IPS DF 6.9 (cell line): ENCODE measurements at regions not wholly inside any gene's neighbourhood (a gene's known extent, or its start where the extent isn't known, plus 50 kb on each side); places are given as distances from the start of the nearest gene placed in this dataset.

Source experiments
- DNase-seq: peaks from one replicate; pipeline ENCODE4 v3.0.0-alpha.2; 2013; ENCODE audit warnings: low read depth, low spot score
- H3K27ac ChIP-seq: one replicate; pipeline ENCODE4 v1.5.1; 2013; ENCODE audit warnings: low read length, control low read depth
- H3K27me3 ChIP-seq: 2 replicates; pipeline ENCODE4 v1.6.1; 2013; ENCODE audit warnings: mild to moderate bottlenecking, low read length; ENCODE audit not compliant: control insufficient read depth, insufficient read depth
- H3K36me3 ChIP-seq: 2 replicates; pipeline ENCODE4 v1.6.1; 2013; ENCODE audit warnings: low read length; ENCODE audit not compliant: control insufficient read depth, insufficient read depth
- H3K4me1 ChIP-seq: 2 replicates; pipeline ENCODE4 v1.6.1; 2013; ENCODE audit warnings: low read length; ENCODE audit not compliant: control insufficient read depth, insufficient read depth
- H3K4me3 ChIP-seq: 2 replicates; pipeline ENCODE4 v1.5.1; 2013; ENCODE audit warnings: mild to moderate bottlenecking, low read length
- H3K9me3 ChIP-seq: 2 replicates; pipeline ENCODE4 v1.6.1; 2013; ENCODE audit warnings: low read length, inconsistent platforms; ENCODE audit not compliant: control insufficient read depth, insufficient read depth
- WGBS: extraction: QIAGEN DNeasy Blood & Tissue Kit; methylation state at CpG from one replicate; pipeline ENCODE4 v1.1.7; 2013; ENCODE audit warnings: mixed read lengths, missing lambda C conversion rate; ENCODE audit not compliant: insufficient read length, insufficient coverage; 5-methylcytosine and 5-hydroxymethylcytosine counted together

DNA sequence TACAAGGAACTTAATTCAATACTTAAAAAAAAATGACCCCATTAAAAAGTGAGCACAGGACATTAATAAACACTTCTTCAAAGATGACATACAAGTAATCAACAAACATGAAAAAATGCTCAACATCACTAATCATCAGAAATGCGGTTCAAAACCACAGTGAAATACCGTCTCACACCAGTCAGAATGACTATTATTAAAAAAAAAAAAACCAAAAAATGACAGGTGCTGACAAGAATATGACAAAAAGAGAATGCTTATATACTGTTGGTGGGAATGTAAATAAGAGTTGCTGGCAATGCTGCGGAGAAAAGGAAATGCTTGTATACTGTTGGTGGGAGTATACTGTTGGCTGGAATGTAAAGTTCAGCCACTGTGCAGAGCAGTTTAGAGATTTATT, 358.3 kb upstream of the CBLB start:
- no peak overlapping the region for H3K27ac ChIP-seq
- H3K27me3 ChIP-seq, result no peaks in the 10 kb centered on the region
- no CpG with 5 or more reads among the region's 3 CpGs for WGBS
- no peak overlapping the region for H3K4me3 ChIP-seq
- DNase-seq, result no peak
- no peaks in the 10 kb centered on the region for H3K4me1 ChIP-seq
- H3K36me3 ChIP-seq, result no peaks in the 10 kb centered on the region
- H3K9me3 ChIP-seq, result no peaks in the 10 kb centered on the region

GRCh38 chr3:106228271-106228670, 359.5 kb upstream of the CBLB start:
- WGBS, result no CpG with 5 or more reads among the region's 2 CpGs
- no peak for DNase-seq
- H3K27me3 ChIP-seq, result no peaks in the 10 kb centered on the region
- H3K4me1 ChIP-seq, result no peaks in the 10 kb centered on the region
- no peaks in the 10 kb centered on the region for H3K36me3 ChIP-seq
- no peak overlapping the region for H3K27ac ChIP-seq
- no peaks in the 10 kb centered on the region for H3K9me3 ChIP-seq
- no peak overlapping the region for H3K4me3 ChIP-seq

DNA sequence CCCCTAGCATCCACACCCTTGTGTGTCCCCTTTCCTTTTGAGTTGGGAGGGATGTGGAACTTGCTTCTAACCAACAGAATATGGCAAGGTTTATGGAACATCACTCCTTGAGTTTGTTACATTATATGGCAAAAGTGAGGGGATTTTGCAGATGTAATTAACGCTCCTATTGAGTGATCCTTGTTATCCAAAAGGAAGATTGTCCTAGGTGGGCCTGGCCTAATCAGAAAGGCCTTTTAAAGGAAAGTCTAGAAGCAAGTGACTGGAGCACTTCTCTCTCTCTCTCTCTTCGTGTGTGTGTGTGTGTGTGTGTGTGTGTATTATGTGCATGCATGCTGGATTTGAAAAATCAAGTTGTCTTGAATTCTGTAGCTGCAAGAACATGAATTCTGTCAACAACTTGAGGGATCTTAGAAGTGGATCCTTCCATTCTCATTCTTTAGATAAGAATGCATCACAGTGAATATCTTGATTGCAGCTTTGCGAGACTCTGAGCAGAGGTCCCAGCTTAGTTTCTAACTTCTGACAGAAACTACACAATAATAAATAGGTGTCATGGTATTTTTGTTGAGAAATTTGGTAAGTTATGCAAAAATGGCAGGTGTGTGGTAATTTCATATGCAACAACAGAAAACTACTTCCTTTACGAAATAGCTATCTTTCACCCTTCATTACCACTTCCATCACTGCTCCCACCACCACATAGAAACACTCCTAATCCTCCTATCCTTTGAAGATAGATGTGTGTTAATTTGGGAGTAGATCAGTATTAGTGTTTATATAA, 360.9 kb upstream of the CBLB start:
- Histone ChIP-seq H3K27me3 (no peaks in the 10 kb centered on the region), H3K4me1 (no peaks in the 10 kb centered on the region), H3K27ac (no peak overlapping the region), H3K9me3 (no peaks in the 10 kb centered on the region), H3K36me3 (no peaks in the 10 kb centered on the region), H3K4me3 (no peak overlapping the region)
- no peak for DNase-seq
- no CpG with 5 or more reads among the region's 4 CpGs for WGBS

- Histone ChIP-seq H3K27ac (no peak overlapping the region), H3K36me3 (no peaks in the 10 kb centered on the region), H3K4me3 (no peak overlapping the region), H3K9me3 (no peaks in the 10 kb centered on the region), H3K4me1 (no peaks in the 10 kb centered on the region), H3K27me3 (no peaks in the 10 kb centered on the region)
- no peak for DNase-seq
- no CpG with 5 or more reads among the region's 1 CpG for WGBS
Observed at GRCh38 chr3:106231086-106231485, 362.3 kb upstream of the CBLB start.

GRCh38 chr3:106232956-106233355, 364.1 kb upstream of the CBLB start:
- Histone ChIP-seq H3K4me1 (no peaks in the 10 kb centered on the region), H3K36me3 (no peaks in the 10 kb centered on the region), H3K4me3 (no peak overlapping the region), H3K27me3 (no peaks in the 10 kb centered on the region), H3K9me3 (no peaks in the 10 kb centered on the region), H3K27ac (no peak overlapping the region)
- DNase-seq, result no peak

DNA sequence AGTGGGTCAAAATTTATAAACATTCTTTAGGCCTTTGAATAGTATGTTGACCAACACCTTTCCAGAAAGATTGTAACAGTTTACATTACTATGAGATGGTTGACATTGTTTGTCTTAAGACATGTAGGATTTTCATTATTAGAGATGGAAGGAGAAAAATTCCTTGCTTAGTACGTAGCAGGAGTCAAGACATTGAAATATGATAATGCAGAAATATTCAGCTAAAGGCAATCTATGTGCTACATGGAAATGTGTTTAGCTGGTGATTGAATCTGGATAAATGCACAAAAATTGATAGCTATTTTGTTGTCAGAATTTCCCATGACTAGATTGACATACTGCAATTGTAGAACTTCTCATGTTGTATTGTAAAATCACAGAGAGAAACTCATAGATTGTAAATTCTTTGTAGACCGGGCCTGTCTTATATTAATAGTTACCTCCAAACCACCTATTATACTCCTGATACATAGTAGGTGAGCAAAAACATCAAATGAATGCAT, 370.4 kb upstream of the CBLB start:
- WGBS, result no CpG with 5 or more reads among the region's 2 CpGs
- DNase-seq, result no peak
- H3K4me1 ChIP-seq, result no peaks in the 10 kb centered on the region

GRCh38 chr3:106241593-106241992, 372.8 kb upstream of the CBLB start:
- Histone ChIP-seq H3K4me1 (no peaks in the 10 kb centered on the region), H3K9me3 (no peaks in the 10 kb centered on the region), H3K4me3 (no peak overlapping the region), H3K36me3 (no peaks in the 10 kb centered on the region), H3K27me3 (no peaks in the 10 kb centered on the region), H3K27ac (no peak overlapping the region)
- WGBS, result 100% methylated on average over 1 of the region's 2 CpGs
- no peak for DNase-seq

More for the DNA sequence above, 370.4 kb upstream of the CBLB start:
- Histone ChIP-seq H3K27ac (no peak overlapping the region), H3K36me3 (no peaks in the 10 kb centered on the region), H3K27me3 (no peaks in the 10 kb centered on the region), H3K9me3 (no peaks in the 10 kb centered on the region), H3K4me3 (no peak overlapping the region)

DNA sequence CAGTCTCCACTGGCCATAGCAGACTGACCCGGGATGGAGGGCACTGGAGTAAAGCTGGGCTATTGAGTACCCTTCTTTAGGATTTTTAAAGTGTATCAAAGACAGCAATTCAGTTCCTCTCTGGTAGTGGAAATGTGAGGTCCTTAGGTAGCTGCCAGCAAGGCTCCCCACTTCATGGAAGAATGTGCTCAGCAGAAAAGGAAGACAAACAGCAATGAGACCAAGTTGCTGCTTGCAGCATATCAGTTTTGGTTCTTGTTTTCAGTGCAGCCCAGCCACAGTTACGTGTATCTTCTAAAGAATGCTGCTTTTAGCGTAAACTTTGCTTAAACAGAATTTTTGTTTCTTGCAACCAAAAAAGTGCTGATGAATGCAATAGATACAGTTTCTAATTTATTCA, 374.0 kb upstream of the CBLB start:
- no peaks in the 10 kb centered on the region for H3K36me3 ChIP-seq
- no CpG with 5 or more reads among the region's 3 CpGs for WGBS

GRCh38 chr3:106245400-106245799, 376.6 kb upstream of the CBLB start:
- no peak overlapping the region for H3K4me3 ChIP-seq
- no peaks in the 10 kb centered on the region for H3K36me3 ChIP-seq
- H3K27ac ChIP-seq, result no peak overlapping the region
- no peaks in the 10 kb centered on the region for H3K4me1 ChIP-seq
- DNase-seq, result no peak
- no peaks in the 10 kb centered on the region for H3K27me3 ChIP-seq
- no peaks in the 10 kb centered on the region for H3K9me3 ChIP-seq

More for the DNA sequence above, 374.0 kb upstream of the CBLB start:
- no peaks in the 10 kb centered on the region for H3K9me3 ChIP-seq
- H3K27me3 ChIP-seq, result no peaks in the 10 kb centered on the region
- H3K4me3 ChIP-seq, result no peak overlapping the region
- no peak for DNase-seq
- H3K27ac ChIP-seq, result no peak overlapping the region
- H3K4me1 ChIP-seq, result no peaks in the 10 kb centered on the region

GRCh38 chr3:106247902-106248684, 379.3 kb upstream of the CBLB start:
- WGBS, result no CpG with 5 or more reads among the region's 5 CpGs

More at GRCh38 chr3:106247902-106248684, 379.3 kb upstream of the CBLB start:
- Histone ChIP-seq H3K27me3 (no peaks in the 10 kb centered on the region), H3K9me3 (no peaks in the 10 kb centered on the region), H3K27ac (no peak overlapping the region), H3K4me1 (no peaks in the 10 kb centered on the region), H3K36me3 (no peaks in the 10 kb centered on the region), H3K4me3 (no peak overlapping the region)
- no peak for DNase-seq
